Peyer's patch (tissue), 4 donors: ENCODE measurements at regions not wholly inside any gene's neighbourhood (a gene's known extent, or its start where the extent isn't known, plus 50 kb on each side); places are given as distances from the start of the nearest gene placed in this dataset.

Experiments
- POLR2A ChIP-seq, 2 donors: fragments of 450-650 bp; IDR thresholded peaks; one replicate each; pipeline ENCODE4 v1.5.1; 2017; ENCODE audit warnings: antibody characterized with exemption in 2 of 2, mild to moderate bottlenecking in 2 of 2, moderate library complexity in 2 of 2
- TF ChIP-seq, protein P1 (sequence below), 6 experiments: fragments of 450-650 bp in 4 of 6; fragments of 200-600 bp in 2 of 6; sonication (generic) in 1 of 6; IDR thresholded peaks; one replicate each; pipeline ENCODE4 v1.5.1; 2017 to 2019; ENCODE audit warnings: antibody characterized with exemption in 6 of 6, mild to moderate bottlenecking in 3 of 6, moderate library complexity in 1 of 6

DNA sequence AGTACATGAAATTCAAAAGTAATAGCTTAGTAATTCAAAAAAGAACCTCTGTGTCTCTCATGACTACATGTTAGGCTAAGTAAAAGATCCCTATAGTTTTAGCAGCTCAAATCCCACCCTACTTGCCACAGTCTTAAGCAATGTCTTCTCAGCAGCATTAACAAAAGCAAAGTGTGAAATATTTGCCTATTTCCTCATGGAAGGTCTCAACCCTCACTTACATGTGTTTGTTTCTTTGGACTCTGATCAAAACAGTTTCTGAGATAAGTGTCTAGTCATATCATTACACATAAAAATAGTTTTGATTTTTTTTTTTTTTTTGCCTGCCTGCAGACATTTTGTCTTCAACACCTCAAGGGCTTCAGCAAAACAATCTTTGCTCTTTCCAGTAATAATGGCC is 310.5 kb downstream of the CETN3 start:
- no peak for TF ChIP-seq POLR2A (IDR thresholded peaks at IDR 0.05)
- TF ChIP-seq, protein P1, sequence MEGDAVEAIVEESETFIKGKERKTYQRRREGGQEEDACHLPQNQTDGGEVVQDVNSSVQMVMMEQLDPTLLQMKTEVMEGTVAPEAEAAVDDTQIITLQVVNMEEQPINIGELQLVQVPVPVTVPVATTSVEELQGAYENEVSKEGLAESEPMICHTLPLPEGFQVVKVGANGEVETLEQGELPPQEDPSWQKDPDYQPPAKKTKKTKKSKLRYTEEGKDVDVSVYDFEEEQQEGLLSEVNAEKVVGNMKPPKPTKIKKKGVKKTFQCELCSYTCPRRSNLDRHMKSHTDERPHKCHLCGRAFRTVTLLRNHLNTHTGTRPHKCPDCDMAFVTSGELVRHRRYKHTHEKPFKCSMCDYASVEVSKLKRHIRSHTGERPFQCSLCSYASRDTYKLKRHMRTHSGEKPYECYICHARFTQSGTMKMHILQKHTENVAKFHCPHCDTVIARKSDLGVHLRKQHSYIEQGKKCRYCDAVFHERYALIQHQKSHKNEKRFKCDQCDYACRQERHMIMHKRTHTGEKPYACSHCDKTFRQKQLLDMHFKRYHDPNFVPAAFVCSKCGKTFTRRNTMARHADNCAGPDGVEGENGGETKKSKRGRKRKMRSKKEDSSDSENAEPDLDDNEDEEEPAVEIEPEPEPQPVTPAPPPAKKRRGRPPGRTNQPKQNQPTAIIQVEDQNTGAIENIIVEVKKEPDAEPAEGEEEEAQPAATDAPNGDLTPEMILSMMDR (IDR thresholded peaks at IDR 0.05), result no peak
